Breast epithelium (tissue), 4 donors: ENCODE measurements at regions not wholly inside any gene's neighbourhood (a gene's known extent, or its start where the extent isn't known, plus 50 kb on each side); places are given as distances from the start of the nearest gene placed in this dataset.

ENCODE experiments used
- DNase-seq, 2 donors: peaks; one replicate each; pipeline ENCODE4 v3.0.0-alpha.2; 2019; ENCODE audit warnings: low spot score in 2 of 2
- H3K27ac ChIP-seq, 2 donors: fragments of 200-600 bp; sonication (generic) in 1 of 2; one replicate each; pipeline ENCODE4 v1.5.1; 2016 to 2019; ENCODE audit warnings: mild to moderate bottlenecking in 1 of 2
- H3K27me3 ChIP-seq, 2 donors: fragments of 200-600 bp; sonication (generic) in 1 of 2; one replicate each; pipeline versions ENCODE4 v1.5.1 to v1.6.0; 2017 to 2019; ENCODE audit warnings: control low read depth in 1 of 2, mild to moderate bottlenecking in 1 of 2
- H3K36me3 ChIP-seq: fragments of 200-600 bp; one replicate; pipeline ENCODE4 v1.5.1; 2019
- H3K4me1 ChIP-seq, 2 donors: fragments of 200-600 bp; sonication (generic); one replicate each; pipeline ENCODE4 v1.5.1; 2016 to 2019; ENCODE audit warnings: control low read depth in 1 of 2
- H3K4me3 ChIP-seq, 3 donors: fragments of 200-600 bp; sonication (generic); 1 replicate in 2 of 3; 2 replicates in 1 of 3; pipeline ENCODE4 v1.5.1; 2016 to 2019; ENCODE audit warnings: mild to moderate bottlenecking in 3 of 3, moderate library complexity in 2 of 3
- H3K9me3 ChIP-seq, 2 donors: fragments of 200-600 bp; sonication (generic) in 1 of 2; one replicate each; pipeline ENCODE4 v1.5.1; 2016 to 2019; ENCODE audit warnings: control low read depth in 1 of 2
- CTCF ChIP-seq, 3 donors: fragments of 450-650 bp; IDR thresholded peaks; one replicate each; pipeline ENCODE4 v1.5.1; 2016 to 2017; ENCODE audit warnings: antibody characterized with exemption in 3 of 3, mild to moderate bottlenecking in 3 of 3, moderate library complexity in 3 of 3
- POLR2A ChIP-seq: fragments of 450-650 bp; IDR thresholded peaks from one replicate; pipeline ENCODE4 v1.6.1; 2016; ENCODE audit warnings: antibody characterized with exemption, mild to moderate bottlenecking, moderate library complexity
- POLR2AphosphoS5 ChIP-seq, 3 donors: sonication (generic); formaldehyde crosslinking; IDR thresholded peaks; one replicate each; pipeline ENCODE4 v1.6.1; 2017; ENCODE audit warnings: antibody characterized with exemption in 3 of 3
- intact Hi-C: fragments of 100-400 bp; cut with DNase I; formaldehyde crosslinking; loops from one replicate; pipeline ENCODE4 v1.15.1; 2023; ENCODE audit warnings: low total_unique reads

GRCh38 chr3:4001976-4002375 lies 202.7 kb downstream of the LRRN1 start:
- no peak for TF ChIP-seq POLR2AphosphoS5 (IDR thresholded peaks at IDR 0.05)
- TF ChIP-seq CTCF (IDR thresholded peaks at IDR 0.05) = no peak
- TF ChIP-seq POLR2A = no peak
- no peak overlapping the region for H3K27ac ChIP-seq
- intact Hi-C loops = no loop called here
- no peaks in the 10 kb centered on the region for H3K36me3 ChIP-seq
- no peak for DNase-seq
- H3K9me3 ChIP-seq = no peaks in the 10 kb centered on the region
- H3K4me3 ChIP-seq = no peak overlapping the region
- H3K27me3 ChIP-seq = no peaks in the 10 kb centered on the region
- H3K4me1 ChIP-seq = no peaks in the 10 kb centered on the region

GRCh38 chr3:4006288-4006687 lies 207.1 kb downstream of the LRRN1 start:
- H3K36me3 ChIP-seq = no peaks in the 10 kb centered on the region
- H3K27ac ChIP-seq = no peak overlapping the region
- no peaks in the 10 kb centered on the region for H3K9me3 ChIP-seq
- DNase-seq = no peak
- TF ChIP-seq POLR2AphosphoS5 (IDR thresholded peaks at IDR 0.05) (no peak), POLR2A (no peak), CTCF (IDR thresholded peaks at IDR 0.05) (no peak)
- H3K27me3 ChIP-seq = no peaks in the 10 kb centered on the region
- H3K4me3 ChIP-seq = no peak overlapping the region
- intact Hi-C loops = no loop called here
- H3K4me1 ChIP-seq = no peaks in the 10 kb centered on the region

DNA sequence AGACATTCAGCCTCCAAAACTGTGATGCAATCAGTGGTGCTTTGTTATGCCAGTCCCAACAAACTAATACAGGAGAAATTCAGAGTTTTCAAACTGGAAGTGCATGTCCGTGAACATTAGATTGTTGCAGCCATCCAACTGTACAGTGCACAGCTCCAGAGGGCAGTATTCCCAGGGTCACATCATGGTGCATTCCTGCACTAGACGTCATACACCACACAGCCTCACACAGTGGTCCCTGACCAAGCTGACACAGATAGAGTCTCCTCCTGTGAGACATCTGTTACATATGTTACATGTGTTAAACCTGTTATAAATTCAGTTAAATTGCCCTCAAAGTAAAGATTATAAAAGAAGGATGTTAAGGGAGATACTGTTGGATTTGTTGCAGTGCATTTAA lies 209.0 kb downstream of the LRRN1 start:
- no peak for DNase-seq
- intact Hi-C loops = no loop called here
- H3K9me3 ChIP-seq = no peaks in the 10 kb centered on the region

DNA sequence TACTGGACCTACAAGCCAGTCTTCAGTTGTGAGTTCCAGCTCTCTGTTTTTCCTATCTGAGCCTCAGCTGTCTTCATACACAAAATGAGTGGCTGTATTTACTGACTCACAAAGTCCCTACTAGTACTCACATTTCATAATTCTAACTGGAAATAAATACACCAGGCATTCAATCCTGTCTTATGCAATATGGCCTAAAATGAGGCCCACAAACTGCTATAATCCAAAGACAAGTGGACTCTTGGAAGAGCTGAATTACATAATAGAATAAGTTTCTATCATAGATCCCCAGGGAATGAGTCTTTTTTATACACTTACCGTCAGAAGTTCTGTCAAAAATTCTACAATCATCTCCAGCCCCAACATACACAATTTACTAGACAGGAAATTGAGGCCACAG lies 211.9 kb downstream of the LRRN1 start:
- H3K4me3 ChIP-seq = no peak overlapping the region
- H3K36me3 ChIP-seq = no peaks in the 10 kb centered on the region
- H3K27ac ChIP-seq = no peak overlapping the region
- H3K4me1 ChIP-seq = no peaks in the 10 kb centered on the region
- DNase-seq = no peak
- TF ChIP-seq CTCF (IDR thresholded peaks at IDR 0.05) = no peak
- no peak for TF ChIP-seq POLR2AphosphoS5 (IDR thresholded peaks at IDR 0.05)
- no peak for TF ChIP-seq POLR2A
- no peaks in the 10 kb centered on the region for H3K9me3 ChIP-seq
- intact Hi-C loops = no loop called here
- no peaks in the 10 kb centered on the region for H3K27me3 ChIP-seq

More for the DNA sequence above, 209.0 kb downstream of the LRRN1 start:
- no peak for TF ChIP-seq POLR2A
- TF ChIP-seq CTCF (IDR thresholded peaks at IDR 0.05) = no peak
- no peak for TF ChIP-seq POLR2AphosphoS5 (IDR thresholded peaks at IDR 0.05)
- H3K36me3 ChIP-seq = no peaks in the 10 kb centered on the region
- H3K27ac ChIP-seq = no peak overlapping the region
- no peaks in the 10 kb centered on the region for H3K4me1 ChIP-seq
- no peak overlapping the region for H3K4me3 ChIP-seq
- H3K27me3 ChIP-seq = no peaks in the 10 kb centered on the region

- Histone ChIP-seq H3K27me3 (no peaks in the 10 kb centered on the region), H3K4me3 (no peak overlapping the region), H3K36me3 (no peaks in the 10 kb centered on the region), H3K27ac (no peak overlapping the region), H3K9me3 (peaks cover 0 to 9% of the 10 kb centered on the region in 2 donors), H3K4me1 (no peaks in the 10 kb centered on the region)
- no peak for DNase-seq
- TF ChIP-seq POLR2AphosphoS5 (IDR thresholded peaks at IDR 0.05) = no peak
- TF ChIP-seq CTCF (IDR thresholded peaks at IDR 0.05) = no peak
- no peak for TF ChIP-seq POLR2A
- intact Hi-C loops = no loop called here
Observed at GRCh38 chr3:4015426-4015825, 216.2 kb downstream of the LRRN1 start.
